GM23338 (cell line): ENCODE measurements at regions not wholly inside any gene's neighbourhood (a gene's known extent, or its start where the extent isn't known, plus 50 kb on each side); places are given as distances from the start of the nearest gene placed in this dataset.

Experiments used
- EZH2phosphoT487 ChIP-seq: fragments of 200-600 bp; sonication (generic); IDR thresholded peaks from one replicate; pipeline ENCODE4 v1.8.1; 2018; ENCODE audit warnings: antibody characterized with exemption; ENCODE audit not compliant: unreplicated experiment
- NANOG ChIP-seq: IDR thresholded peaks from 2 replicates; pipeline ENCODE4 v1.6.1; 2016; ENCODE audit warnings: antibody characterized with exemption, borderline replicate concordance
- ZNF114 ChIP-seq: fragments of 250-450 bp; sonication (Bioruptor Pico); IDR thresholded peaks from 2 replicates; pipeline ENCODE4 v1.5.0; 2020; ENCODE audit warnings: mild to moderate bottlenecking, moderate library complexity
- ZNF331 ChIP-seq: fragments of 250-450 bp; sonication (Bioruptor Pico); IDR thresholded peaks from 2 replicates; pipeline ENCODE4 v1.5.0; 2020; ENCODE audit warnings: low read depth, mild to moderate bottlenecking, moderate library complexity
- TF ChIP-seq, protein P1 (sequence below): fragments of 250-450 bp; sonication (Bioruptor Pico); IDR thresholded peaks from 2 replicates; pipeline ENCODE4 v1.5.0; 2020; ENCODE audit warnings: mild to moderate bottlenecking, moderate library complexity
- TF ChIP-seq, protein P2 (sequence below): IDR thresholded peaks from one replicate; pipeline ENCODE4 v1.6.1; 2018; ENCODE audit warnings: antibody characterized with exemption; ENCODE audit not compliant: unreplicated experiment

DNA sequence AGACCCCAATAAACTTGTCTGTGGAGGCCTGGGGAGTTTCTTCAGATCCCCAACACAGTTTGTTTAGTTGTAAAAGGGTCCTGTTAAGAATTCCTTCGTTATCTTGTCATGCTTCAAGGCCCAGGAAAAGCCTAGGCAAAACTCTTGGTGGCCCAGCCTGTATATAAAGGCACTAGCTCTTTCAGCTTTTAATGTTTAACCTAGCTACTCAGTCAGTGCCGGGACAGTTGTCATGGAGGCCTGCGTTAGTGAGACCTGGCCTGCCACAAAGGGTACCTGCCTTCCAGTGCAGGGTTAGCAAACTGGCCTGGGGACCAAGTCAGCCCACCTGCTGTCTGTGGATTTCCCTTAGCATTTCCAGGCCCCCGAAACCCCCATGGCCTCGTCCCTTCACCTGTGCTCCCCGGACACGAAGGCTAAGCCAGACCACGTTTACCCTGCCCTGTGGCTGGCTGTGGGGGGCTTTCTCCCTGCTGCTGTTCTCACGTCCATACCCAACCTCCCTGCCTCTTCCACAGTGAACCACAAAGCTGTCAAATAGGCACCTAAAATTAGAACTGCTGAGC lies 96.9 kb upstream of the PPP2R2D start (continued):
- TF ChIP-seq, protein P1, sequence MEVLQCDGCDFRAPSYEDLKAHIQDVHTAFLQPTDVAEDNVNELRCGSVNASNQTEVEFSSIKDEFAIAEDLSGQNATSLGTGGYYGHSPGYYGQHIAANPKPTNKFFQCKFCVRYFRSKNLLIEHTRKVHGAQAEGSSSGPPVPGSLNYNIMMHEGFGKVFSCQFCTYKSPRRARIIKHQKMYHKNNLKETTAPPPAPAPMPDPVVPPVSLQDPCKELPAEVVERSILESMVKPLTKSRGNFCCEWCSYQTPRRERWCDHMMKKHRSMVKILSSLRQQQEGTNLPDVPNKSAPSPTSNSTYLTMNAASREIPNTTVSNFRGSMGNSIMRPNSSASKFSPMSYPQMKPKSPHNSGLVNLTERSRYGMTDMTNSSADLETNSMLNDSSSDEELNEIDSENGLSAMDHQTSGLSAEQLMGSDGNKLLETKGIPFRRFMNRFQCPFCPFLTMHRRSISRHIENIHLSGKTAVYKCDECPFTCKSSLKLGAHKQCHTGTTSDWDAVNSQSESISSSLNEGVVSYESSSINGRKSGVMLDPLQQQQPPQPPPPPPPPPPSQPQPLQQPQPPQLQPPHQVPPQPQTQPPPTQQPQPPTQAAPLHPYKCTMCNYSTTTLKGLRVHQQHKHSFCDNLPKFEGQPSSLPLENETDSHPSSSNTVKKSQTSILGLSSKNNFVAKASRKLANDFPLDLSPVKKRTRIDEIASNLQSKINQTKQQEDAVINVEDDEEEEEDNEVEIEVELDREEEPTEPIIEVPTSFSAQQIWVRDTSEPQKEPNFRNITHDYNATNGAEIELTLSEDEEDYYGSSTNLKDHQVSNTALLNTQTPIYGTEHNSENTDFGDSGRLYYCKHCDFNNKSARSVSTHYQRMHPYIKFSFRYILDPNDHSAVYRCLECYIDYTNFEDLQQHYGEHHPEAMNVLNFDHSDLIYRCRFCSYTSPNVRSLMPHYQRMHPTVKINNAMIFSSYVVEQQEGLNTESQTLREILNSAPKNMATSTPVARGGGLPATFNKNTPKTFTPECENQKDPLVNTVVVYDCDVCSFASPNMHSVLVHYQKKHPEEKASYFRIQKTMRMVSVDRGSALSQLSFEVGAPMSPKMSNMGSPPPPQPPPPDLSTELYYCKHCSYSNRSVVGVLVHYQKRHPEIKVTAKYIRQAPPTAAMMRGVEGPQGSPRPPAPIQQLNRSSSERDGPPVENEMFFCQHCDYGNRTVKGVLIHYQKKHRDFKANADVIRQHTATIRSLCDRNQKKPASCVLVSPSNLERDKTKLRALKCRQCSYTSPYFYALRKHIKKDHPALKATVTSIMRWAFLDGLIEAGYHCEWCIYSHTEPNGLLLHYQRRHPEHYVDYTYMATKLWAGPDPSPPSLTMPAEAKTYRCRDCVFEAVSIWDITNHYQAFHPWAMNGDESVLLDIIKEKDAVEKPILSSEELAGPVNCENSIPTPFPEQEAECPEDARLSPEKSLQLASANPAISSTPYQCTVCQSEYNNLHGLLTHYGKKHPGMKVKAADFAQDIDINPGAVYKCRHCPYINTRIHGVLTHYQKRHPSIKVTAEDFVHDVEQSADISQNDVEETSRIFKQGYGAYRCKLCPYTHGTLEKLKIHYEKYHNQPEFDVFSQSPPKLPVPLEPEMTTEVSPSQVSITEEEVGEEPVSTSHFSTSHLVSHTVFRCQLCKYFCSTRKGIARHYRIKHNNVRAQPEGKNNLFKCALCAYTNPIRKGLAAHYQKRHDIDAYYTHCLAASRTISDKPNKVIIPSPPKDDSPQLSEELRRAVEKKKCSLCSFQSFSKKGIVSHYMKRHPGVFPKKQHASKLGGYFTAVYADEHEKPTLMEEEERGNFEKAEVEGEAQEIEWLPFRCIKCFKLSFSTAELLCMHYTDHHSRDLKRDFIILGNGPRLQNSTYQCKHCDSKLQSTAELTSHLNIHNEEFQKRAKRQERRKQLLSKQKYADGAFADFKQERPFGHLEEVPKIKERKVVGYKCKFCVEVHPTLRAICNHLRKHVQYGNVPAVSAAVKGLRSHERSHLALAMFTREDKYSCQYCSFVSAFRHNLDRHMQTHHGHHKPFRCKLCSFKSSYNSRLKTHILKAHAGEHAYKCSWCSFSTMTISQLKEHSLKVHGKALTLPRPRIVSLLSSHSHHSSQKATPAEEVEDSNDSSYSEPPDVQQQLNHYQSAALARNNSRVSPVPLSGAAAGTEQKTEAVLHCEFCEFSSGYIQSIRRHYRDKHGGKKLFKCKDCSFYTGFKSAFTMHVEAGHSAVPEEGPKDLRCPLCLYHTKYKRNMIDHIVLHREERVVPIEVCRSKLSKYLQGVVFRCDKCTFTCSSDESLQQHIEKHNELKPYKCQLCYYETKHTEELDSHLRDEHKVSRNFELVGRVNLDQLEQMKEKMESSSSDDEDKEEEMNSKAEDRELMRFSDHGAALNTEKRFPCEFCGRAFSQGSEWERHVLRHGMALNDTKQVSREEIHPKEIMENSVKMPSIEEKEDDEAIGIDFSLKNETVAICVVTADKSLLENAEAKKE (CRISPR knock-in tag): no peak
- no peak for TF ChIP-seq ZNF331 (CRISPR knock-in tag)
- no peak for TF ChIP-seq ZNF114 (CRISPR knock-in tag)
- TF ChIP-seq, protein P2, sequence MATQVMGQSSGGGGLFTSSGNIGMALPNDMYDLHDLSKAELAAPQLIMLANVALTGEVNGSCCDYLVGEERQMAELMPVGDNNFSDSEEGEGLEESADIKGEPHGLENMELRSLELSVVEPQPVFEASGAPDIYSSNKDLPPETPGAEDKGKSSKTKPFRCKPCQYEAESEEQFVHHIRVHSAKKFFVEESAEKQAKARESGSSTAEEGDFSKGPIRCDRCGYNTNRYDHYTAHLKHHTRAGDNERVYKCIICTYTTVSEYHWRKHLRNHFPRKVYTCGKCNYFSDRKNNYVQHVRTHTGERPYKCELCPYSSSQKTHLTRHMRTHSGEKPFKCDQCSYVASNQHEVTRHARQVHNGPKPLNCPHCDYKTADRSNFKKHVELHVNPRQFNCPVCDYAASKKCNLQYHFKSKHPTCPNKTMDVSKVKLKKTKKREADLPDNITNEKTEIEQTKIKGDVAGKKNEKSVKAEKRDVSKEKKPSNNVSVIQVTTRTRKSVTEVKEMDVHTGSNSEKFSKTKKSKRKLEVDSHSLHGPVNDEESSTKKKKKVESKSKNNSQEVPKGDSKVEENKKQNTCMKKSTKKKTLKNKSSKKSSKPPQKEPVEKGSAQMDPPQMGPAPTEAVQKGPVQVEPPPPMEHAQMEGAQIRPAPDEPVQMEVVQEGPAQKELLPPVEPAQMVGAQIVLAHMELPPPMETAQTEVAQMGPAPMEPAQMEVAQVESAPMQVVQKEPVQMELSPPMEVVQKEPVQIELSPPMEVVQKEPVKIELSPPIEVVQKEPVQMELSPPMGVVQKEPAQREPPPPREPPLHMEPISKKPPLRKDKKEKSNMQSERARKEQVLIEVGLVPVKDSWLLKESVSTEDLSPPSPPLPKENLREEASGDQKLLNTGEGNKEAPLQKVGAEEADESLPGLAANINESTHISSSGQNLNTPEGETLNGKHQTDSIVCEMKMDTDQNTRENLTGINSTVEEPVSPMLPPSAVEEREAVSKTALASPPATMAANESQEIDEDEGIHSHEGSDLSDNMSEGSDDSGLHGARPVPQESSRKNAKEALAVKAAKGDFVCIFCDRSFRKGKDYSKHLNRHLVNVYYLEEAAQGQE: no peak
- TF ChIP-seq EZH2phosphoT487: no peak
- TF ChIP-seq NANOG: no peak
